ENCODE measurements at regions not wholly inside any gene's neighbourhood (a gene's known extent, or its start where the extent isn't known, plus 50 kb on each side); places are given as distances from the start of the nearest gene placed in this dataset.
"Not testable (repeated sequence)": the region's sequence is repeated elsewhere in the genome, so short reads cannot be mapped to it uniquely, and the experiment has no call there.

DNA sequence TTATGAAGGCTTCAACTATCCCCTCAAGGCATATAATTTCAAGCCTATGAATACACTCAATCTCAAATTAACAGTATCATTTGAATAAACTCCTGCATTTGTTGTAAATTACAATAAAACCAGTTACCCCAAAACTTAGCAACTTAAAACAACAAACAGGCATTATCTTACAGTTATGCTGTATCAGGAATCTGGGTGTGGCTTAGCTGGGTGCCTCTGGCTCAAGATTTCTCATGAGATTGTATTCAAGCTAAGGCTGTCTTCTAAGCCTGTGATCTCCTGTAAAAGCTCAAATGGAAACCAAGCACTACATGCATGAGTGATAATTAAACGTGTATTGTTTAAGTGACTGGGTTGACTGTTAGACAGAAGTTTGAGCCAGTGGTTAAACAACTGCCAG lies 341.0 kb upstream of the PHF14 start:
- H3K36me3 ChIP-seq (ENCODE audit: insufficient read depth, low read length), result no peaks in the 10 kb centered on the region
- no peak overlapping the region for H2AFZ ChIP-seq (ENCODE audit: low read length)
- DNase-seq, result no peak
- H4K20me1 ChIP-seq (ENCODE audit: insufficient read depth, low read depth, low read length), result no peaks in the 10 kb centered on the region
- H3K9me2 ChIP-seq (replicated peaks; ENCODE audit: insufficient read depth, low read length), result no peaks in the 10 kb centered on the region
- H3K4me2 ChIP-seq (ENCODE audit: low read depth, low read length, poor library complexity, severe bottlenecking), result no peak overlapping the region
- no peak overlapping the region for H3K9ac ChIP-seq (ENCODE audit: low read length)
- H3K79me2 ChIP-seq (ENCODE audit: low read length), result no peaks in the 10 kb centered on the region
- H3K9me3 ChIP-seq (ENCODE audit: low read length), result no peaks in the 10 kb centered on the region
- no peak overlapping the region for H3K4me3 ChIP-seq (ENCODE audit: low read length)
- H3K4me1 ChIP-seq (ENCODE audit: low read length), result peaks cover 3% of the 10 kb centered on the region; the same call in 1 of the 2 replicates
- H3K27me3 ChIP-seq (ENCODE audit: low read length), result no peaks in the 10 kb centered on the region
- H3K27ac ChIP-seq (ENCODE audit: low read length), result no peak overlapping the region

DNA sequence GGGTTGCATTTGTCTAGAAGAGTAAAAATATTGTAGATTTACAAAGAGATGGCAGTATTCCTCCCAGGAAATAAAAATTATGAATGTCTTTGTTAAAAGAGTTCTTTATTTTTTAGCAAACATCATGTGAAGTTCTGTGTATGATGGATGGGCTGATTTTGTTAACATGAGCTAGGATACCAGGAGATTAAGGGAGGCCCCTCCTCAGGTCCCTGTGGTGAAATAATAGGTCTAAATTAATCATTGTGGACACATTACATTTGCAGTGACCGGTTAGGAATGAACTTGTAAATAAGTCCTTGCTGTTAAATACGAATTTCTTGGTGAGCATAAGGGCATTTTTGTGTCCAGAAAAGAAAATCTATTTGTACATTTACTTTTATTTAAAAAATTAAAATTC lies 339.4 kb upstream of the PHF14 start:
- Histone ChIP-seq H3K27me3 (ENCODE audit: low read length) (no peaks in the 10 kb centered on the region; the same call in 1 of the 2 replicates), H2AFZ (ENCODE audit: low read length) (no peak overlapping the region), H3K9ac (ENCODE audit: low read length) (no peak overlapping the region), H3K79me2 (ENCODE audit: low read length) (no peaks in the 10 kb centered on the region), H3K9me3 (ENCODE audit: low read length) (no peaks in the 10 kb centered on the region), H3K27ac (ENCODE audit: low read length) (no peak overlapping the region), H3K4me3 (ENCODE audit: low read length) (no peak overlapping the region), H4K20me1 (ENCODE audit: insufficient read depth, low read depth, low read length) (no peaks in the 10 kb centered on the region), H3K4me2 (ENCODE audit: low read depth, low read length, poor library complexity, severe bottlenecking) (no peak overlapping the region), H3K36me3 (ENCODE audit: insufficient read depth, low read length) (no peaks in the 10 kb centered on the region), H3K9me2 (replicated peaks; ENCODE audit: insufficient read depth, low read length) (no peaks in the 10 kb centered on the region), H3K4me1 (ENCODE audit: low read length) (peaks cover 3% of the 10 kb centered on the region; the same call in 1 of the 2 replicates)
- no peak for DNase-seq

DNA sequence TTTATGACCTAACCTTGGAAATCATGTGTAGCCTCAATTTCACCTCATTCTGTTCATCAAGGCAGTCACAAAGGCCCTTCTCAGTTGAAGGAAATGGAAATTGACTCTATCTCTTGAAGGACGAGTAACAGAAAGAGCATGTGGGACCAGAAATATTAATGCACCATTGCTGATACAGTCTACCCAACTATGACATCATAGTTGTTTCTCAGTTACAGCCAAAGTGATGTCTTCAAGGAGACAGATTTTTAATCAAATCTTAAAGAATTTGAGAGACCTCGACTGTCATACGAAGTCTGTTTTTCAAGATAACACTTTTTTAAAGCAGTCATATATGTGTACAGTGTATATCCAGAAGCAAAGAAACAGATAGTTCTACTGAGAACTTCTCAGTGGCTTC lies 335.7 kb upstream of the PHF14 start:
- Histone ChIP-seq H4K20me1 (ENCODE audit: insufficient read depth, low read depth, low read length) (no peaks in the 10 kb centered on the region), H3K27ac (ENCODE audit: low read length) (no peak overlapping the region), H3K27me3 (ENCODE audit: low read length) (no peaks in the 10 kb centered on the region; the same call in 1 of the 2 replicates), H3K79me2 (ENCODE audit: low read length) (no peaks in the 10 kb centered on the region), H3K9me2 (replicated peaks; ENCODE audit: insufficient read depth, low read length) (no peaks in the 10 kb centered on the region), H3K36me3 (ENCODE audit: insufficient read depth, low read length) (no peaks in the 10 kb centered on the region), H3K4me3 (ENCODE audit: low read length) (no peak overlapping the region), H3K9me3 (ENCODE audit: low read length) (no peaks in the 10 kb centered on the region), H3K4me2 (ENCODE audit: low read depth, low read length, poor library complexity, severe bottlenecking) (no peak overlapping the region), H3K9ac (ENCODE audit: low read length) (no peak overlapping the region), H3K4me1 (ENCODE audit: low read length) (peaks cover 3% of the 10 kb centered on the region; the same call in 1 of the 2 replicates), H2AFZ (ENCODE audit: low read length) (no peak overlapping the region)
- DNase-seq, result no peak

DNA sequence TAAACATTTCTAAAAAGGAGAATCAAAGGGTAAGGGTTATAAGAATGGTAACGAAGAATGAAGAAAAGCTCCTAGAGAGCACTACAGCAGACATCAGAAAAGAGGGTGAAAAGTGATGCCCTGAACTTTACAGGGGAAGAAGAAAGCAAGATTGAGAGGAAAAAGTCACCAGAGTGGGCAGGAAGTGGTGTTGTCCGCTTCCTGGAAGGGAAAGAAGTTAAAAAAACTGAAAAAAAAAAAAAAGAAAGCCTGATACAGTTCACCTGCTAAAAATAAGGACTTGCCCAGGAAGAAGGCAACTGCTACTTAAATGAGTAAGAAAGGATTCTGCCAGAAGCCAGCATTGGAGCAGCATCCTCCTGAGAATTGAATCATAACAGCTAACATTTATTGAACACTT lies 330.1 kb upstream of the PHF14 start:
- no peaks in the 10 kb centered on the region for H3K79me2 ChIP-seq (ENCODE audit: low read length)
- H3K36me3 ChIP-seq (ENCODE audit: insufficient read depth, low read length), result no peaks in the 10 kb centered on the region
- no peaks in the 10 kb centered on the region for H3K9me2 ChIP-seq (replicated peaks; ENCODE audit: insufficient read depth, low read length)
- no peak overlapping the region for H3K9ac ChIP-seq (ENCODE audit: low read length)
- no peak overlapping the region for H3K27ac ChIP-seq (ENCODE audit: low read length)
- H3K4me1 ChIP-seq (ENCODE audit: low read length), result peaks cover 3% of the 10 kb centered on the region; the same call in 1 of the 2 replicates
- no peaks in the 10 kb centered on the region for H3K9me3 ChIP-seq (ENCODE audit: low read length)
- H2AFZ ChIP-seq (ENCODE audit: low read length), result no peak overlapping the region
- no peak overlapping the region for H3K4me3 ChIP-seq (ENCODE audit: low read length)
- H4K20me1 ChIP-seq (ENCODE audit: insufficient read depth, low read depth, low read length), result no peaks in the 10 kb centered on the region
- H3K27me3 ChIP-seq (ENCODE audit: low read length), result no peaks in the 10 kb centered on the region; the same call in 1 of the 2 replicates
- no peak for DNase-seq
- no peak overlapping the region for H3K4me2 ChIP-seq (ENCODE audit: low read depth, low read length, poor library complexity, severe bottlenecking)

DNA sequence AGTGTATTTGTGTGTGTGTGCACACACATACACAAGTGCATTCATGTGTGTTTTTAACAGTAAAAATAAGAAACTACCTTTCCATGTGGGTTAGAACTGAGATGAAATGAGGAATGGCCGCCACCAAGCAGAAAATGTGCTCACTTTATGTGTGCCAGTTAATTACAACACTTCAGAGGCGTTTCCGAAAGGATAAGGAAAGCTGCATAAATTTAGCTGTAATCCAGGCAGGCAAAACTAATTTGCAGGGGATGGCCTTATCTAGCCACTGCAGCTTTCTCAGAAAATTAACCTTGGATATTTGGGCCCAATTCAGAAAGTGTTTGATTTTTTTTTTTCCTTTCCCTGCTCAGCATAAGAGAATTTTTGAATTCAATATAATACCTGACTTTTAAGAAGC lies 328.8 kb upstream of the PHF14 start:
- Histone ChIP-seq H3K9ac (ENCODE audit: low read length) (no peak overlapping the region), H3K36me3 (ENCODE audit: insufficient read depth, low read length) (no peaks in the 10 kb centered on the region), H3K4me3 (ENCODE audit: low read length) (no peak overlapping the region), H3K4me2 (ENCODE audit: low read depth, low read length, poor library complexity, severe bottlenecking) (no peak overlapping the region), H3K79me2 (ENCODE audit: low read length) (no peaks in the 10 kb centered on the region), H3K9me3 (ENCODE audit: low read length) (no peaks in the 10 kb centered on the region), H3K9me2 (replicated peaks; ENCODE audit: insufficient read depth, low read length) (no peaks in the 10 kb centered on the region), H2AFZ (ENCODE audit: low read length) (no peak overlapping the region), H3K27me3 (ENCODE audit: low read length) (no peaks in the 10 kb centered on the region), H3K4me1 (ENCODE audit: low read length) (peaks cover 3% of the 10 kb centered on the region; the same call in 1 of the 2 replicates), H4K20me1 (ENCODE audit: insufficient read depth, low read depth, low read length) (no peaks in the 10 kb centered on the region), H3K27ac (ENCODE audit: low read length) (no peak overlapping the region)
- DNase-seq, result no peak

DNA sequence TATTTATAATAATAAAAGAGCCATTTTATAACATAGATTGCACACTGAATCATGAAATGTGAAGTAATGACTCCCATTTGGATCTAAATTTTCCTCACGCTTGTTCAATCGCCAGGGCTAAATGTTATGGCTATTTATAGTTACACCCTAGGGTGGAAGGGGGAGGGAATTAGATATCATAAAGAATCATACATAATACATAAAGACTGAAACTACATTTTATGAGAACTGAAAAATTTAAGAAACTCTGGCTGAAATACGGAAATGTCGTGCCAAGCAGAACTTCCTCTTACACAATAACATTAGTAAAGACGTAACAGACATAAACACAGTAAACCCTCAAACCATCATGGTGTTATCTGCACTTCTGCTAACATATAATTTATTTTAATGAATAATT lies 327.5 kb upstream of the PHF14 start:
- Histone ChIP-seq H3K9ac (ENCODE audit: low read length) (no peak overlapping the region), H2AFZ (ENCODE audit: low read length) (no peak overlapping the region), H3K4me2 (ENCODE audit: low read depth, low read length, poor library complexity, severe bottlenecking) (no peak overlapping the region), H3K36me3 (ENCODE audit: insufficient read depth, low read length) (no peaks in the 10 kb centered on the region), H3K9me3 (ENCODE audit: low read length) (no peaks in the 10 kb centered on the region), H3K79me2 (ENCODE audit: low read length) (no peaks in the 10 kb centered on the region), H4K20me1 (ENCODE audit: insufficient read depth, low read depth, low read length) (no peaks in the 10 kb centered on the region), H3K27me3 (ENCODE audit: low read length) (no peaks in the 10 kb centered on the region), H3K9me2 (replicated peaks; ENCODE audit: insufficient read depth, low read length) (no peaks in the 10 kb centered on the region), H3K4me1 (ENCODE audit: low read length) (peaks cover 3% of the 10 kb centered on the region; the same call in 1 of the 2 replicates), H3K4me3 (ENCODE audit: low read length) (no peak overlapping the region), H3K27ac (ENCODE audit: low read length) (no peak overlapping the region)
- no peak for DNase-seq

DNA sequence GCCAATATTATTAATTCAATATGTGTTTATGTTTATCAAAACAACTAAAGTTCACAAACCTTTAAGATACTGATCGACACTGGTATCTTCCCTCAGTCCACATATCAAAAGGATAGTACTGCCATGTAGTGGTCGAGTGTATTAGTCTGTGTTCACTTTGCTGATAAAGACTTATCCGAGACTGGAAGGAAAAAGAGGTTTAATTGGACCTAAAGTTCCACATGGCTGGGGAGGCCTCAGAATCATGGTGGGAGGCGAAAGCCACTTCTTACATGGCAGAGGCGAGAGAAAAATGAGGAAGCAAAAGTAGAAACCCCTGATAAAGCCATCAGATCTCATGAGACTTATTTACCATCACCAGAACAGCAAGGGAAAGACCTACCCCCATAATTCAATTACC lies 325.4 kb upstream of the PHF14 start:
- no peaks in the 10 kb centered on the region for H3K36me3 ChIP-seq (ENCODE audit: insufficient read depth, low read length)
- no peaks in the 10 kb centered on the region for H3K9me2 ChIP-seq (replicated peaks; ENCODE audit: insufficient read depth, low read length)
- peaks cover 3% of the 10 kb centered on the region; the same call in 1 of the 2 replicates for H3K4me1 ChIP-seq (ENCODE audit: low read length)
- H3K4me2 ChIP-seq (ENCODE audit: low read depth, low read length, poor library complexity, severe bottlenecking), result no peak overlapping the region
- no peaks in the 10 kb centered on the region for H3K27me3 ChIP-seq (ENCODE audit: low read length)
- H3K4me3 ChIP-seq (ENCODE audit: low read length), result no peak overlapping the region
- no peaks in the 10 kb centered on the region for H4K20me1 ChIP-seq (ENCODE audit: insufficient read depth, low read depth, low read length)
- no peak for DNase-seq
- no peak overlapping the region for H3K9ac ChIP-seq (ENCODE audit: low read length)
- no peak overlapping the region for H3K27ac ChIP-seq (ENCODE audit: low read length)
- no peaks in the 10 kb centered on the region for H3K79me2 ChIP-seq (ENCODE audit: low read length)
- H2AFZ ChIP-seq (ENCODE audit: low read length), result no peak overlapping the region
- no peaks in the 10 kb centered on the region for H3K9me3 ChIP-seq (ENCODE audit: low read length)

DNA sequence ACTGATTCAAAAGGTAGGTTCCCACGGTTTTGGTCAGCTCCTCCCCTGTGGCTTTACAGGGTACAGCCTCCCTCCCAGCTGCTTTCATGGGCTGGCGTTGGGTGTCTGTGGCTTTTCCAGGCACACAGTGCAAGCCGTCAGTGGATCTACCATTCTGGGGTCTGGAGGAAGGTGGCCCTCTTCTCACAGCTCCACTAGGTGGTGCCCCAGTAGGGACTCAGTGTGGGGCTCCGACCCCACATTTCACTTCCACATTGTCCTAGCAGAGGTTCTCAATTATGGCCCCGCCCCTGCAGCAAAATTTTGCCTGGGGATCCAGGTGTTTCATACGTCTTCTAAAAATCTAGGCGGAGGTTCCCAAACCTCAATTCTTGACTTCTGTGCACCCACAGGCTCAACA lies 324.6 kb upstream of the PHF14 start:
- DNase-seq, result peak; percentile 47
- H4K20me1 ChIP-seq (ENCODE audit: insufficient read depth, low read depth, low read length), result not testable (repeated sequence)

DNA sequence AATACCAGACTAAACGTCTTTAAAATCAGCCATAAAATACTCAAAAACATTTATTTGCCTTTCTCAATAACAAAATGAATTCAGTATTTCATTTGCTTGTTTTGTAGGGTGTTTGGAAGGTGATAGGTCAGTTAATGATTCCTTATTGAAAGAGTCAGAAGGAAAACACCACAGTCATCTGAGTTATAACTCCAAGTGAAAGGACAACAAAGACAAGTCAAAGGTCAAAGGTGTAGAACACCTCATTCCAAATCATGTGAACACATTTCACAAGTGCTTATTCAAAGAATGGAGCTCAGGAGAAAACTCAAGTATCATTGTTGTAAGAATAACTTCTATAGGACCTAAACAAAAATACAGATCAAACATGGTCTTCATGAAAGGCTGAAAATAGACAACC lies 318.6 kb upstream of the PHF14 start:
- Histone ChIP-seq H3K9me2 (replicated peaks; ENCODE audit: insufficient read depth, low read length) (no peaks in the 10 kb centered on the region), H3K79me2 (ENCODE audit: low read length) (no peaks in the 10 kb centered on the region), H3K27me3 (ENCODE audit: low read length) (no peaks in the 10 kb centered on the region), H4K20me1 (ENCODE audit: insufficient read depth, low read depth, low read length) (no peaks in the 10 kb centered on the region), H3K9ac (ENCODE audit: low read length) (no peak overlapping the region), H3K4me1 (ENCODE audit: low read length) (no peaks in the 10 kb centered on the region), H3K36me3 (ENCODE audit: insufficient read depth, low read length) (no peaks in the 10 kb centered on the region), H3K27ac (ENCODE audit: low read length) (no peak overlapping the region), H3K9me3 (ENCODE audit: low read length) (no peaks in the 10 kb centered on the region), H3K4me3 (ENCODE audit: low read length) (no peak overlapping the region), H2AFZ (ENCODE audit: low read length) (no peak overlapping the region), H3K4me2 (ENCODE audit: low read depth, low read length, poor library complexity, severe bottlenecking) (no peak overlapping the region)
- DNase-seq, result no peak

More for the DNA sequence above, 324.6 kb upstream of the PHF14 start:
- not testable (repeated sequence) for H3K9ac ChIP-seq (ENCODE audit: low read length); H3K4me2 ChIP-seq (ENCODE audit: low read depth, low read length, poor library complexity, severe bottlenecking); H3K4me3 ChIP-seq (ENCODE audit: low read length); H2AFZ ChIP-seq (ENCODE audit: low read length); H3K9me2 ChIP-seq (replicated peaks; ENCODE audit: insufficient read depth, low read length); H3K36me3 ChIP-seq (ENCODE audit: insufficient read depth, low read length); H3K4me1 ChIP-seq (ENCODE audit: low read length); H3K9me3 ChIP-seq (ENCODE audit: low read length); H3K79me2 ChIP-seq (ENCODE audit: low read length); H3K27ac ChIP-seq (ENCODE audit: low read length); H3K27me3 ChIP-seq (ENCODE audit: low read length)

Measured in Karpas-422 (cell line).